DND-41 (cell line): ENCODE measurements at regions not wholly inside any gene's neighbourhood (a gene's known extent, or its start where the extent isn't known, plus 50 kb on each side); places are given as distances from the start of the nearest gene placed in this dataset.

Experiments
- EZH2 ChIP-seq: IDR thresholded peaks from 3 replicates; pipeline ENCODE4 v1.6.1; 2012; ENCODE audit warnings: borderline replicate concordance, low read depth, mild to moderate bottlenecking, moderate library complexity, low read length, inconsistent platforms; ENCODE audit not compliant: severe bottlenecking
- TF ChIP-seq, protein P1 (sequence below): IDR thresholded peaks from 2 replicates; pipeline ENCODE4 v1.5.1; 2012; ENCODE audit warnings: borderline replicate concordance, low read length, moderate library complexity, mild to moderate bottlenecking; ENCODE audit not compliant: poor library complexity, severe bottlenecking; ENCODE audit errors: extremely low read depth

DNA sequence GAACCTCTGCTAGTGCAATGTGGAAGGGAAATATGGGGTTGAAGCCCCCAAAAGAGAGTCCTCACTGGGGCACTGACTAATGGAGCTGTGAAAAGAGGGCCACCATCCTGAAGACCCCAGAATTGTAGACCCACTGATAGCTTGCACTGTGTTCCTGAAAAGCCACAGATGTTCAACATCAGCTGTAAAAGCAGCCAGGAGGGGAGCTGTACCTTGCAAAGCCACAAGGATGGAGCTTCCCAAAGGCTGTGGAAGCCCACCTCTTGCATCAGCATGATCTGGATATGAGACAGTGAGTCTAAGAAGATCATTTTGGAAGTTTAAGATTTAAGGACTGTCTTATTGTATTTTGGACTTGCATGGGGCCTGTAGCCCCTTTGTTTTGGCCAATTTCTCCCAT is 125.8 kb upstream of the TGFBR2 start:
- no peak for TF ChIP-seq EZH2
- TF ChIP-seq, protein P1, sequence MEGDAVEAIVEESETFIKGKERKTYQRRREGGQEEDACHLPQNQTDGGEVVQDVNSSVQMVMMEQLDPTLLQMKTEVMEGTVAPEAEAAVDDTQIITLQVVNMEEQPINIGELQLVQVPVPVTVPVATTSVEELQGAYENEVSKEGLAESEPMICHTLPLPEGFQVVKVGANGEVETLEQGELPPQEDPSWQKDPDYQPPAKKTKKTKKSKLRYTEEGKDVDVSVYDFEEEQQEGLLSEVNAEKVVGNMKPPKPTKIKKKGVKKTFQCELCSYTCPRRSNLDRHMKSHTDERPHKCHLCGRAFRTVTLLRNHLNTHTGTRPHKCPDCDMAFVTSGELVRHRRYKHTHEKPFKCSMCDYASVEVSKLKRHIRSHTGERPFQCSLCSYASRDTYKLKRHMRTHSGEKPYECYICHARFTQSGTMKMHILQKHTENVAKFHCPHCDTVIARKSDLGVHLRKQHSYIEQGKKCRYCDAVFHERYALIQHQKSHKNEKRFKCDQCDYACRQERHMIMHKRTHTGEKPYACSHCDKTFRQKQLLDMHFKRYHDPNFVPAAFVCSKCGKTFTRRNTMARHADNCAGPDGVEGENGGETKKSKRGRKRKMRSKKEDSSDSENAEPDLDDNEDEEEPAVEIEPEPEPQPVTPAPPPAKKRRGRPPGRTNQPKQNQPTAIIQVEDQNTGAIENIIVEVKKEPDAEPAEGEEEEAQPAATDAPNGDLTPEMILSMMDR: no peak
